LNCAP (cell line): ENCODE measurements at regions not wholly inside any gene's neighbourhood (a gene's known extent, or its start where the extent isn't known, plus 50 kb on each side); places are given as distances from the start of the nearest gene placed in this dataset.
A peak's percentile ranks its signal among the peaks of the same experiment; 100 is the strongest.

Source experiments
- TF ChIP-seq, protein P1 (sequence below): fragments of 450-650 bp; IDR thresholded peaks from 2 replicates; pipeline ENCODE4 v1.5.1; 2017; ENCODE audit warnings: mild to moderate bottlenecking

DNA sequence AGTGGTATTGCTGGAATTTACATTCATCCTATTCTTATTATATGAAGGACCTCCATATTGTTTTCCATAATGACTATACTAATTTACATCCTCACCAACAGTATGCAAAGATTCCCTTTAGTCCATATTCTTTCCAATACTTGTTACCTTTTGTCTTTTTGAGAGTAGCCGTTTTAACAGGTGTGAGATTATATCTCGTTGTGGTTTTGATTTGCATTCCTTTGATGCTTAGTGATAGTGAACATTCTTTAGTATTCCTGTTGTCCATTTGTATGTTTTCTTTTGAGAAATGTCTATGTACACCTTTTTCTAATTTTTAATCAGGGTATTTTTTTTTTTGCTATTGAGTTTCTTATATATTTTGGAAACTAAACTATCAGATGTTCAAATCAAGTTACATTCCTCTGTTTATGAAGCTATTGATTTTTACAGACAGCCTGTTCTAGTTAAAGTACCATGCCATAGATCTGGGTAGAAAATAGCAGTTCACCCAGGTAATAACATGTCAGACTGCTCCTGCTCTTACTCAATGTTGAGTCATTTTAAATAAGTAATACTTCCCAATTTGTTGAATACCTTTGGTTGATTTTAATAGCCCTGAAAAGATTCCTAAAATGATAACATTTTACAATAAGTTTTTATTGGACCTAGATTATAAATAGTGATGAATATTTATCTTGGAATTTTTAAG is 1108.7 kb downstream of the NCAM2 start:
- TF ChIP-seq, protein P1, sequence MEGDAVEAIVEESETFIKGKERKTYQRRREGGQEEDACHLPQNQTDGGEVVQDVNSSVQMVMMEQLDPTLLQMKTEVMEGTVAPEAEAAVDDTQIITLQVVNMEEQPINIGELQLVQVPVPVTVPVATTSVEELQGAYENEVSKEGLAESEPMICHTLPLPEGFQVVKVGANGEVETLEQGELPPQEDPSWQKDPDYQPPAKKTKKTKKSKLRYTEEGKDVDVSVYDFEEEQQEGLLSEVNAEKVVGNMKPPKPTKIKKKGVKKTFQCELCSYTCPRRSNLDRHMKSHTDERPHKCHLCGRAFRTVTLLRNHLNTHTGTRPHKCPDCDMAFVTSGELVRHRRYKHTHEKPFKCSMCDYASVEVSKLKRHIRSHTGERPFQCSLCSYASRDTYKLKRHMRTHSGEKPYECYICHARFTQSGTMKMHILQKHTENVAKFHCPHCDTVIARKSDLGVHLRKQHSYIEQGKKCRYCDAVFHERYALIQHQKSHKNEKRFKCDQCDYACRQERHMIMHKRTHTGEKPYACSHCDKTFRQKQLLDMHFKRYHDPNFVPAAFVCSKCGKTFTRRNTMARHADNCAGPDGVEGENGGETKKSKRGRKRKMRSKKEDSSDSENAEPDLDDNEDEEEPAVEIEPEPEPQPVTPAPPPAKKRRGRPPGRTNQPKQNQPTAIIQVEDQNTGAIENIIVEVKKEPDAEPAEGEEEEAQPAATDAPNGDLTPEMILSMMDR: no peak

DNA sequence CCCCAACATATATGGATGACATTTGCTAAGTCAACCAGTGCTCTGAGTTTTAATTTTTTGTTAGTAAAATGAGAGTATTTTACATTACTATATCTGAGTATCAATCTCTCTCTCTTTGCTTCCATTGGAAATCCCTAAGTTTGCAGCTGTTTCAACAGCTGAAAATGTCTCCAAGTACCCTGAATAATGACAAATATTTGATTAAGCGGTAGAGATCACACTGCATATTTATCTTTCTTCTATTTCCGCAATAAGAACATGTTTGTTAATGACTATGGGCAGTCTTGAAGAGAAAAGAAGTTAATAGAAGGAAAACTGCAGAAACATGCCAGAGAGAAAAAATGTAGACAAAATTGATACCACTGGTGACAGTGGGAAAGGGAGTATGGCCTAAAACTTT is 1117.5 kb downstream of the NCAM2 start:
- TF ChIP-seq, protein P1: no peak

DNA sequence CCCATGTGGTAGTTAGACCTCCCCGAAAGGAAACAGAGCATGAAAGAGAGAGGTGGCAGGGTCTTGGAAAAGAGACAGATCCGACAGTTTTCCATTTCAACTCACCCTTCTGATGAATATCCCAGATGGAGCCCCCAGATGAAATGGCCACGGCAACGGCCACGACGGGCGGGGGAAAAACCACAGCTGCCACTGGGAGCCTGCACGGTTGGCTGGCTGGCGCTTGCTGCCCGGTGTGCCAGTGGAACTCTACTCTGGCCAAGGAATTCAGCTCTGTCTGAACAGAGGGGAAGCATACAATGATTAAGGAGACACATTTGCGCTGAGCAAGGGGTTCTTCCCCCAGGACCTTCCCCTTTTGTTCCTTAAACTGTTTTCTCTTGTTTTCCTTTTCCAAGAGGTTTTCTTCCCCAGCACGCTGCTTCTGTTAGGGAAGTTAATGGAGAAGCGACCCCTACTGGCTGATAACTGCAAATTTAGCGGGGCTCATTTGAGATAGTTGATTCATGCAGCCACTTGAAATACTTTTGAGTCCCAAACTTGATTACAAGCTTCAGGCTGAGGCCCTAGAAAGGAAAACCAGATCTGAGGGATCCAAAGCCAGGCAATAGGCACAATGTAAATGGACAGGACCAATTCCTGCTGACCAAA is 1122.5 kb downstream of the NCAM2 start:
- TF ChIP-seq, protein P1: peak; percentile 28; the same call in 1 of the 2 replicates

DNA sequence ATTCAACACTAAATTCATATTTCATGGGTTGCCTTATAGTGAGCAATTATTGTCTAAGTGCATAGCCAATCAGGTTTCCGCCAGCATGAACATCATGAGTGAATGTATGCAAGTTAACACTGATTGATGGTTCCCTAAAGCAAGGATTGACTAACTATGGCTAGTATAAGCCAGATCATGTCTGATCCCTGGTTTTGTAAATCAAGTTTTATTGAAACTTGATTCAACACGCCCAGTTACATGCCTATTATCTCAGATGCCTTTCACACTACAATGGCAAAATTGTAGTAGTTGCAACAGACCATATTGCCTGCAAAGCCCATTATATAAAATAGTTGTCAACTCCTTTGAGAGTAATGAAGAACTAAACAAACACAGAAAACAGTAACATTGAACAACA is 1127.4 kb downstream of the NCAM2 start:
- TF ChIP-seq, protein P1: no peak

DNA sequence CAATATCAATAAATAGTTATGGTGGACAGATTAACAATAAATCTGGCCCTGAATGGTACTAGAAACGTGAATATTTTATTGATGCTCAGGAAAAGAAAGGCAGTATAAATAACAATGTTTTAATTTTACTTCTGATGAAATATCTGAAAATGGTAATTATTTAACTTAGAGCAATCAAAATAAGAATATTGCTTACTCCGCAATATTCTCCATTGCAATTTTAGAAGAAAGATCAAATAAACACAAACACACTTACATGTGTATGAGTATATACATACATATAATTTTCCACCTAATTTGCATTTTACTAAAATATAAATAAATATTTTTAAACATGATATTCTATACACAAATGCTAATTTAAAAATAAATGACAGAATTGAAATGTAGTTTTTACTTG is 1130.5 kb downstream of the NCAM2 start:
- TF ChIP-seq, protein P1: no peak

DNA sequence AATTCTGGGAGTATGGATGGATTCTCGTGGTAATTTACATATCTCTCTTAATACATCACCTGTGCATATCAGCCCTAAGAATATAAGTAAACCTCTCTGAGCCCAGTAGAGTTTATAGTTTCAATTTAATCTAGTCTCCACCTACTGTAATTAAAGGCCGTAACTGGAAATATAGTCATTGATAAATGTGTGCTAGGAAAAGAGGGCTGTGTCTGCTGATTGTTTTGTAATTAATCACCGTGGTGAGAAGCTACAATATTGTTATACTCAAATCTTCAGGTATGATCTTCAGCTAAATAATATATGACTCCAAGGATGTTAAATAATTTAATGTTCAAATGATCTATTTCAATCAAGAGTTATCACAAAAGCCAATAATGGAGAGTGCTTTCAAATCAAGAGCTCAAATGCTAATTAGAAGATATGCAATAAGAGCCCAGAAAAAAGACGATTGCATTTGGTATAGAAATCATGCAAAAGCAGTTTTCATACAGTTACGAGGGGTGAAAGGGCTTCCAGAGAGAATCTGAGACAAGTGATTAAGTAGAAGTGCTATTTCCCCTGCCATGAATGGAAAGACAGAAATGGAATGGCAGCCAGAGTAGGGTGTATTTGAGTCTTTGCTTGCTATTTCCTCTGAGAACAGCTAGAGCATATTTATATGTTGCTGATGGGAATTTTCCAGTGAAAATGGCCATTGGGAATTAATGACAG is 1134.3 kb downstream of the NCAM2 start:
- TF ChIP-seq, protein P1: no peak

DNA sequence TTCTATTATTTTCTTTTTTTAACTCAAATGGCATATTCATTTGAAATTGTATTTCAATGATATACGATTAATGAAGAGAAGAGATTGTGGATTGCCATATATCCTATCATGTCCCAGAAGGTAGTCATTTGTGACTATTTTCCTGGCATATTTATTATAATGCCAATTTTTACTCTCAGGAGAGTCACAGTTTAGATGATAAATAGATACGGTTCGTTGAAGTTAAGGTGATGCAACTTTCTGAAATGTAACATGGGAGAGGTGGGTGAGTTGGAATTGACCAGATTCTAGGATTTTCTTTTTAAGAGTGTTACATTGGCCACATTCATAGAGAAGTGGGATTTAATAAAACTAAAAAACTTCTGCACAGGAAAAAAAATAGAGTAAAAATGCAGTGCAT is 1138.5 kb downstream of the NCAM2 start:
- TF ChIP-seq, protein P1: no peak
